DND-41 (cell line): ENCODE measurements at regions not wholly inside any gene's neighbourhood (a gene's known extent, or its start where the extent isn't known, plus 50 kb on each side); places are given as distances from the start of the nearest gene placed in this dataset.

Experiments used
- ATAC-seq: fragments of 200-7000 bp; cut with Tn5 transposase; 3 replicates; pipeline ENCODE4 v1.9.1; 2021; ENCODE audit warnings: low read depth; ENCODE audit not compliant: insufficient read depth
- DNase-seq: peaks from one replicate; pipeline ENCODE4 v3.0.0-alpha.2; 2020
- H2AFZ ChIP-seq: 2 replicates; pipeline ENCODE4 v1.6.0; 2012; ENCODE audit warnings: low read depth, low read length
- H3K27ac ChIP-seq: 2 replicates; pipeline ENCODE4 v1.5.1; 2012; ENCODE audit warnings: low read length, inconsistent platforms
- H3K27me3 ChIP-seq: fragments of 200-600 bp; sonication (generic); 2 replicates; pipeline ENCODE4 v1.6.0; 2012; ENCODE audit warnings: low read length, mild to moderate bottlenecking, inconsistent platforms; ENCODE audit not compliant: insufficient read depth, poor library complexity
- H3K36me3 ChIP-seq: 2 replicates; pipeline ENCODE4 v1.5.1; 2012; ENCODE audit warnings: low read length, inconsistent platforms; ENCODE audit not compliant: insufficient read depth
- H3K4me1 ChIP-seq: 2 replicates; pipeline ENCODE4 v1.5.1; 2012; ENCODE audit warnings: mild to moderate bottlenecking, low read length; ENCODE audit not compliant: insufficient read depth
- H3K4me2 ChIP-seq: 2 replicates; pipeline ENCODE4 v1.6.0; 2012; ENCODE audit warnings: mild to moderate bottlenecking, moderate library complexity, low read length, inconsistent platforms; ENCODE audit not compliant: insufficient read depth
- H3K4me3 ChIP-seq, 2 experiments: fragments of 200-600 bp in 1 of 2; shearing (Covaris generic) in 1 of 2; 2 replicates each; pipeline ENCODE4 v1.5.1; 2012 to 2016; ENCODE audit warnings: inconsistent platforms in 2 of 2, low read length in 2 of 2, mild to moderate bottlenecking in 2 of 2, low read depth in 1 of 2, moderate library complexity in 1 of 2
- H3K79me2 ChIP-seq: 2 replicates; pipeline ENCODE4 v1.6.0; 2012; ENCODE audit warnings: low read length, inconsistent platforms; ENCODE audit not compliant: insufficient read depth
- H3K9ac ChIP-seq: 2 replicates; pipeline ENCODE4 v1.6.0; 2012; ENCODE audit warnings: low read depth, mild to moderate bottlenecking, inconsistent platforms, low read length, moderate library complexity
- H3K9me3 ChIP-seq: 2 replicates; pipeline ENCODE4 v1.5.1; 2012; ENCODE audit warnings: low read length, moderate library complexity, mild to moderate bottlenecking, inconsistent platforms; ENCODE audit not compliant: insufficient read depth, severe bottlenecking
- H4K20me1 ChIP-seq: 2 replicates; pipeline ENCODE4 v1.6.0; 2012; ENCODE audit warnings: low read length; ENCODE audit not compliant: insufficient read depth
- EZH2 ChIP-seq: IDR thresholded peaks from 3 replicates; pipeline ENCODE4 v1.6.1; 2012; ENCODE audit warnings: borderline replicate concordance, low read depth, mild to moderate bottlenecking, moderate library complexity, low read length, inconsistent platforms; ENCODE audit not compliant: severe bottlenecking
- TF ChIP-seq, protein P1 (sequence below): IDR thresholded peaks from 2 replicates; pipeline ENCODE4 v1.5.1; 2012; ENCODE audit warnings: borderline replicate concordance, low read length, moderate library complexity, mild to moderate bottlenecking; ENCODE audit not compliant: poor library complexity, severe bottlenecking; ENCODE audit errors: extremely low read depth

DNA sequence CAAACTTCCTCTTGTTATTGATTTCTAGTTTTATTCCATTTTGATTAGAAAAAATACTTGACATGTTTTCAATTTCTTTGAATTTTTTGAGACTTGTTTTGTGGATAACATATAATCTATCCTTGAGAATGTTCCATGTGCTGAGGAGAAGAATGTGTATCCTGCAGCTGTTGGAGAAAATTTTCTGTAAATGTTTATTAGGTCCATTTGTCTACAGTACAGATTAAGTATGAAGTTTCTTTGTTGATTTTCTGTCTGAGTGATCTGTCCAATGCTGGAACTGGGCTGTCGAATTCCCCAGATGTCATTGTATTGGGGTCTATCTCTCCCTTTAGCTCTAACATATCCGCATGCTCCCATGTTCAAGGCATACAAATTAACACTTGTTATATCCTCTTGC lies 251.2 kb downstream of the CSNK1G3 start:
- no peaks in the 10 kb centered on the region for H3K79me2 ChIP-seq
- H3K4me3 ChIP-seq: no peak overlapping the region
- H3K9ac ChIP-seq: no peak overlapping the region
- H3K9me3 ChIP-seq: no peaks in the 10 kb centered on the region
- H3K27ac ChIP-seq: no peak overlapping the region
- no peaks in the 10 kb centered on the region for H4K20me1 ChIP-seq
- TF ChIP-seq, protein P1, sequence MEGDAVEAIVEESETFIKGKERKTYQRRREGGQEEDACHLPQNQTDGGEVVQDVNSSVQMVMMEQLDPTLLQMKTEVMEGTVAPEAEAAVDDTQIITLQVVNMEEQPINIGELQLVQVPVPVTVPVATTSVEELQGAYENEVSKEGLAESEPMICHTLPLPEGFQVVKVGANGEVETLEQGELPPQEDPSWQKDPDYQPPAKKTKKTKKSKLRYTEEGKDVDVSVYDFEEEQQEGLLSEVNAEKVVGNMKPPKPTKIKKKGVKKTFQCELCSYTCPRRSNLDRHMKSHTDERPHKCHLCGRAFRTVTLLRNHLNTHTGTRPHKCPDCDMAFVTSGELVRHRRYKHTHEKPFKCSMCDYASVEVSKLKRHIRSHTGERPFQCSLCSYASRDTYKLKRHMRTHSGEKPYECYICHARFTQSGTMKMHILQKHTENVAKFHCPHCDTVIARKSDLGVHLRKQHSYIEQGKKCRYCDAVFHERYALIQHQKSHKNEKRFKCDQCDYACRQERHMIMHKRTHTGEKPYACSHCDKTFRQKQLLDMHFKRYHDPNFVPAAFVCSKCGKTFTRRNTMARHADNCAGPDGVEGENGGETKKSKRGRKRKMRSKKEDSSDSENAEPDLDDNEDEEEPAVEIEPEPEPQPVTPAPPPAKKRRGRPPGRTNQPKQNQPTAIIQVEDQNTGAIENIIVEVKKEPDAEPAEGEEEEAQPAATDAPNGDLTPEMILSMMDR: no peak
- TF ChIP-seq EZH2: no peak
- DNase-seq: no peak
- H3K36me3 ChIP-seq: no peaks in the 10 kb centered on the region
- no peak overlapping the region for H2AFZ ChIP-seq
- no peak overlapping the region for H3K4me2 ChIP-seq
- no peaks in the 10 kb centered on the region for H3K4me1 ChIP-seq
- no peak for ATAC-seq
- H3K27me3 ChIP-seq: no peaks in the 10 kb centered on the region

DNA sequence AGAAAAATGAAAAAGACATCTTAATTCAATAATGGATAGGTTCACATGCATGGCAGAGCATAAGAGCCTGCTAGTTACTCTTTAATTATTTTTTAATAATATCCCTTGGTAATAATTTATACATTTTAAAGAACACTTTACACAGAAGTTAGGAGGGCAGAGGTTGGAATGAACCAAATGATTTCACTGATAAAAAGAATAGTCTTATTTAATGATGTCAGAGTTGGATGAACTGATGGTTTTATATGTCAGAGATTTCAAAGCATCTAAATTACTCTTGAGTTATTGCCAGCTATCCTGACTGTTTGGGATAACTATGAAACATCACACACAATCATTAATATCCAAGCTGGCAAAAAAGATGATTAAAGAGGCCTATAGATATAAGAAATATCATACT lies 244.8 kb downstream of the CSNK1G3 start:
- no peak overlapping the region for H3K27ac ChIP-seq
- no peak overlapping the region for H3K9ac ChIP-seq
- no peaks in the 10 kb centered on the region for H3K36me3 ChIP-seq
- no peaks in the 10 kb centered on the region for H3K27me3 ChIP-seq
- no peaks in the 10 kb centered on the region for H4K20me1 ChIP-seq
- H3K4me2 ChIP-seq: no peak overlapping the region
- no peaks in the 10 kb centered on the region for H3K9me3 ChIP-seq
- H2AFZ ChIP-seq: no peak overlapping the region
- ATAC-seq: no peak
- TF ChIP-seq, protein P1: no peak
- no peak for TF ChIP-seq EZH2
- H3K79me2 ChIP-seq: no peaks in the 10 kb centered on the region
- H3K4me3 ChIP-seq: no peak overlapping the region
- no peaks in the 10 kb centered on the region for H3K4me1 ChIP-seq
- no peak for DNase-seq

DNA sequence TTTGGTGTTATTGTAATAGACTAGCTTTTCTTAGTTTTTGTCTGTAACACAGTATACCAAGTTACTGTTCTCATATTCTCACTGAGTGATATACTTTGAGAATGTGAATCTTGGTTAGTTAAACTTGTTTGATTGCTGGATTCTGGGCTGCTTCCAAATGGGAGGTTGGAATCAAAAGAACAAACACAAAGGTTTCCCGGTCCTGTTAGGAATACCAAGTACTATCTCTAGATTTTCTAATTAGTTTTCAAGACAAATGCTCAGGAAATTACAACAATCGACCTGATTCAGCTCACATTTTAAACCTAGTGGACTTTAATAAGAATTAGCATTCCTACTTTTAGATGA lies 244.3 kb downstream of the CSNK1G3 start:
- Histone ChIP-seq H3K27me3 (no peaks in the 10 kb centered on the region), H3K9me3 (no peaks in the 10 kb centered on the region), H3K36me3 (no peaks in the 10 kb centered on the region), H3K9ac (no peak overlapping the region), H3K79me2 (no peaks in the 10 kb centered on the region), H4K20me1 (no peaks in the 10 kb centered on the region), H3K27ac (no peak overlapping the region), H3K4me3 (no peak overlapping the region), H2AFZ (no peak overlapping the region), H3K4me1 (no peaks in the 10 kb centered on the region), H3K4me2 (no peak overlapping the region)
- DNase-seq (no peak), ATAC-seq (no peak)
- TF ChIP-seq EZH2: no peak
- TF ChIP-seq, protein P1: no peak
